Small intestine (tissue), 7 donors: ENCODE measurements at regions not wholly inside any gene's neighbourhood (a gene's known extent, or its start where the extent isn't known, plus 50 kb on each side); places are given as distances from the start of the nearest gene placed in this dataset.

Experiments
- DNase-seq, 2 donors: peaks; one replicate each; pipeline versions ENCODE4 v3.0.0 to v3.0.0-alpha.2; 2013
- FAIRE-seq: peaks from 2 replicates; lab custom pipeline; 2012; peaks lifted over from hg19 to GRCh38; lab: Jason Lieb, UNC
- H3K27ac ChIP-seq, 3 donors: one replicate each; pipeline ENCODE4 v1.5.1; 2013; ENCODE audit warnings: low read length in 2 of 3, mild to moderate bottlenecking in 2 of 3, control low read depth in 1 of 3, inconsistent platforms in 1 of 3, low read depth in 1 of 3, moderate library complexity in 1 of 3
- H3K27me3 ChIP-seq, 3 donors: one replicate each; pipeline ENCODE4 v1.6.1; 2013; ENCODE audit warnings: low read length in 3 of 3, inconsistent platforms in 1 of 3; ENCODE audit not compliant: control insufficient read depth in 3 of 3, insufficient read depth in 3 of 3
- H3K36me3 ChIP-seq, 3 donors: one replicate each; pipeline ENCODE4 v1.6.1; 2013; ENCODE audit warnings: low read length in 3 of 3, inconsistent platforms in 1 of 3, low read depth in 1 of 3, mild to moderate bottlenecking in 1 of 3, moderate library complexity in 1 of 3; ENCODE audit not compliant: control insufficient read depth in 3 of 3, insufficient read depth in 2 of 3
- H3K4me1 ChIP-seq, 3 donors: one replicate each; pipeline ENCODE4 v1.6.1; 2013; ENCODE audit warnings: low read length in 2 of 3, inconsistent platforms in 1 of 3, low read depth in 1 of 3, mild to moderate bottlenecking in 1 of 3, moderate library complexity in 1 of 3; ENCODE audit not compliant: control insufficient read depth in 3 of 3, insufficient read depth in 2 of 3
- H3K4me3 ChIP-seq, 3 donors: one replicate each; pipeline ENCODE4 v1.5.1; 2013; ENCODE audit warnings: low read length in 3 of 3, control low read depth in 1 of 3, inconsistent platforms in 1 of 3, low read depth in 1 of 3, mild to moderate bottlenecking in 1 of 3, moderate library complexity in 1 of 3
- H3K9me3 ChIP-seq, 2 donors: one replicate each; pipeline ENCODE4 v1.6.1; 2013; ENCODE audit warnings: low read depth in 1 of 2, low read length in 1 of 2; ENCODE audit not compliant: control insufficient read depth in 2 of 2, insufficient read depth in 1 of 2
- WGBS, 3 donors: extraction: QIAGEN DNeasy Blood & Tissue Kit; methylation state at CpG; one replicate each; pipeline ENCODE4 v1.1.7; 2013; 5-methylcytosine and 5-hydroxymethylcytosine counted together
- donor health status: healthy with polysubstance abuse.
- donor health status: control.
- donor health status: control.
- donor health status: Bipolar disorder and iron deficiency.
- donor health status: healthy.

DNA sequence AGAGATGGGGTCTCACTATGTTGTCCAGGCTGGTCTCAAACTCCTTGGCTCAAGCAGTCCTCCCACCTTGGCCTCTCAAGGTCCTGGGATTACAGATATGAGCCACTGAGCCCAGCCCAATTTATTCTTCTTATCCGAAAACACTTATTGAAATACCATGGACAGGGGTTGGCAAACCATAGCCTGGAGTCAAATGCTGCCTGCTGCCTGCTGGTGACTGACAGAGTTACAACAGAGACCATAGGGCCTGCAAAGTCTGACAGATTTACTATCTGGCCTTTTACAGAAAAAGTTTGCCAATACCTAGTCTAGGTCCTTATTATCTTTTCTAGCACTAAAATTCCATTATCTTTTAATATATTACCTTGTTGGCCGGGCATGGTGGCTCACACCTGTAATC lies 87.1 kb upstream of the ZNF281 start:
- no peaks in the 10 kb centered on the region for H3K36me3 ChIP-seq
- no peak overlapping the region for H3K27ac ChIP-seq
- no peaks in the 10 kb centered on the region for H3K4me1 ChIP-seq
- DNase-seq (no peak), FAIRE-seq (no peak)
- H3K9me3 ChIP-seq = peaks cover 0 to 7% of the 10 kb centered on the region in 2 donors
- H3K27me3 ChIP-seq = no peaks in the 10 kb centered on the region
- 75 to 91% (median 90%) methylated on average over 2 of the region's 2 CpGs for WGBS, 3 donors
- H3K4me3 ChIP-seq = no peak overlapping the region

DNA sequence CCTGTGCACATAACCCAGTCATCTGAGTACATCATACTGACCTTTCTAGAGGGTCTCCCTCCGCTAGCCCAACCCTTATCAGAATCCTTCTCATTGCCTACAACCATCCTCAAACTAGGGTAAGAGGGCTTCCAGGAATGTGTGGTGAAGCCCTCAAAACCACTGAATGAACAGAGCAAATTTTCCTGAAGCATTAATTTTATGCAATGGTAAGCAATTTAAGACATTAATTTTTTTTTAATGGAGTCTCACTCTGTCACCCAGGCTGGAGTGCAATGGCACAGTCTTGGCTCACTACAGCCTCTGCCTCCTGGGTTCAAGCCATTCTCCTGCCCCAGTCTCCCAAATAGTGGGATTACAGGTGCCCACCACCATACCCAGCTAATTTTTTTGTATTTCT lies 86.1 kb upstream of the ZNF281 start:
- no peak for FAIRE-seq
- no peak for DNase-seq
- H3K9me3 ChIP-seq = peaks cover 0 to 7% of the 10 kb centered on the region in 2 donors
- H3K4me3 ChIP-seq = no peak overlapping the region
- H3K4me1 ChIP-seq = no peaks in the 10 kb centered on the region
- H3K27ac ChIP-seq = no peak overlapping the region
- H3K27me3 ChIP-seq = no peaks in the 10 kb centered on the region
- H3K36me3 ChIP-seq = no peaks in the 10 kb centered on the region
- WGBS, 3 donors = 94 to 97% (median 95%) methylated on average over 1 of the region's 1 CpG

DNA sequence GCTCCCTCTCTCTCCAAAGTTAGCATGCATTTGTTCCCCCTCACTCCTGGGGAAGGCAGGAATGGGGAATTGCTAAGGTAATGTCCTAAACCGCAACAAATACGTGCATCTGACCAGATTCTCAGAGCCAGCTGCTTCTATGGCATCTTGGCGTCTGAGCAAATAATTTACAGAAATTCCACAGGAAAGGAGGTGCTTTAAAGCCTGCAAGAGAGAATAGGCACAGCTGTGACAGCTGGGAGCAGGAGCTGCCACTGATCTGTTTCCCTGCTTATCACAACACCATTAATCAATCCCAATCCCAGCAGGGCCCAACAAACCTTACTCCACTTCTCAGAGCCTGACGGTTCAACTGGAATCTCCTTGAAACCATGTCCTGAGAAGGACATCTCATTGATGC lies 83.5 kb upstream of the ZNF281 start:
- Histone ChIP-seq H3K4me1 (peaks cover 0 to 5% (median 0%) of the 10 kb centered on the region in 3 donors), H3K27ac (no peak overlapping the region), H3K9me3 (no peaks in the 10 kb centered on the region), H3K4me3 (no peak overlapping the region), H3K27me3 (no peaks in the 10 kb centered on the region), H3K36me3 (no peaks in the 10 kb centered on the region)
- FAIRE-seq (no peak), DNase-seq (no peak)
- 59 to 68% (median 65%) methylated on average over 4 of the region's 4 CpGs for WGBS, 3 donors

DNA sequence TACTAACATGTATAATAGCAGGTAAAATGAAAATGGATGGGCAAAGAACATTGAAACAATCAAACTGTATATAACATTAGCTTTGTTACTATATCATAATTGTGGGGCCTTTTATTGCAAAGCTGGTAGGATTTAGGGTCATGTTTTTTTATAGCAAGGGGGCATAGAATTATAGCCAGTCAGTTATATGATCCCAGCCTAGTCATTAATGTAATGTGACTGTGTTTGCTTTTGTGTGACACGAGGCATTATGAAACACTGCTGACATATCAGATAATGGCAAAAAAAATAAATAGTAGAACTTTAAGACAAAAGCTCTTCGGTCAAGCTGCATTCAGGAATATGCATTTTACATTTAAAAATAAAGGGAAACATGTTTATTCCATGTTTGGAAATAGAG lies 81.3 kb upstream of the ZNF281 start:
- FAIRE-seq (no peak), DNase-seq (peak in 1 of 2 donors; percentile 39)
- Histone ChIP-seq H3K4me3 (no peak overlapping the region), H3K4me1 (peaks cover 0 to 5% (median 0%) of the 10 kb centered on the region in 3 donors), H3K27ac (no peak overlapping the region), H3K36me3 (no peaks in the 10 kb centered on the region), H3K27me3 (no peaks in the 10 kb centered on the region), H3K9me3 (no peaks in the 10 kb centered on the region)
- WGBS, 3 donors = 34 to 49% (median 43%) methylated on average over 2 of the region's 2 CpGs

DNA sequence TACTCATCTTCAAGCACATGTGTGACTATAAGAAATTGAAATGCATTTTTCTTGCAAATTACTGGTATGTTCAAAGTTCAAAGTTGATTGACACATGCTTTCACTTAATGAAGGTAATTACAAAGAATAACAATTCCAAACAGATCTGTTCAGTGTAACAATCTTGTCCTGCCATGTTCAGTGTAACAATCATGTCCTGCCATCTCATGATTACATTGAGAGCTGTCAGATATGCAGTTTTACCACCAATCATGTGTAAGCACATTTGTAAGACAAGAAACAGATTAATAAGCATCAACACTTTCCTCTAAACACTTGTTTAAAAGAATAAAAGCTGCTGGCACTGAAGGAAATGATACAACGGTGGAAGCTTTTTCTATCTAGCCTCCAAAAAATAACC lies 80.3 kb upstream of the ZNF281 start:
- H3K36me3 ChIP-seq = no peaks in the 10 kb centered on the region
- no peaks in the 10 kb centered on the region for H3K9me3 ChIP-seq
- WGBS, 3 donors = 38 to 74% (median 45%) methylated on average over 1 of the region's 1 CpG
- no peak overlapping the region for H3K4me3 ChIP-seq
- H3K27me3 ChIP-seq = no peaks in the 10 kb centered on the region
- no peak overlapping the region for H3K27ac ChIP-seq
- FAIRE-seq (no peak), DNase-seq (no peak)
- peaks cover 0 to 5% (median 0%) of the 10 kb centered on the region in 3 donors for H3K4me1 ChIP-seq

DNA sequence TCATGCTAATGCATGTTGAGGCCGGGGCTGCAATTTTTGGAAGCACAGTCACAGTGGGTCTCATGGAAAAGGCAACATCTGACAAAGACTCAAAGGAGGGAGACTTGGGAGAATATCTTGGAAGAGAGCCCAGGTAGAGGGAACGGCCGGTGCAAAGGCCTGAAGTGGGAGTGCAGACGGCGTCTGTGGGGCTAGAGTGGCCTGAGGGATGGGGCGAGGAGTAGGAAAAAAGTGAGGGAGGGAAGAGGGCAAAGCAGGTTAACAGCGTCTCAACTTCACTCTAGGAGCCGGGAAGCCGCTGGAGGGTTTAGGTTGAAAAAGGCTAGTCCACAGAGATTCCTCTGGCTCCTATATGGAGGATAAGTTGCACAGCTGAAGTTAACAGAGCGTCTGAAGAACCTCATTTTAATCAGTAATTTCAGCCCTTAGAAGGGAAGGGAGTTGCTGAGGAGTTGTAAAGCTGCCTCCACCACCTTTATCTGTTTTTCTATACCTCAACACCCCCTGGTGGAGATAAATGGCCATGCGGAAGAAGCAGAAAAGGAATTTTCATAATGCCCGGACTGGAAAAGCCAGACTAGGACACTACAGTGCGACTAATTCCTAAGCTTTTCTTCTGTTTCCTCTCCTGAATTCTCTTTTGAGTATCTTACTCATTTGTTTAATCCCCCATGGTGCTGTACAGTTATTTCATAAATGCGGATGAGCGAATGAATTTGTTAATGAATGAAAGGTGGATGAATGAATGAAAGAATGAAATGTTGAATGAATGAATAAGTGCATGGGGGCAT lies 78.7 kb upstream of the ZNF281 start:
- Histone ChIP-seq H3K4me1 (peaks cover 0 to 5% (median 0%) of the 10 kb centered on the region in 3 donors), H3K27ac (no peak overlapping the region), H3K9me3 (no peaks in the 10 kb centered on the region), H3K27me3 (no peaks in the 10 kb centered on the region), H3K36me3 (no peaks in the 10 kb centered on the region), H3K4me3 (no peak overlapping the region)
- DNase-seq (peak; percentile 82 to 83), FAIRE-seq (no peak)
- WGBS, 3 donors = 16 to 29% (median 25%) methylated on average over 15 of the region's 15 CpGs

DNA sequence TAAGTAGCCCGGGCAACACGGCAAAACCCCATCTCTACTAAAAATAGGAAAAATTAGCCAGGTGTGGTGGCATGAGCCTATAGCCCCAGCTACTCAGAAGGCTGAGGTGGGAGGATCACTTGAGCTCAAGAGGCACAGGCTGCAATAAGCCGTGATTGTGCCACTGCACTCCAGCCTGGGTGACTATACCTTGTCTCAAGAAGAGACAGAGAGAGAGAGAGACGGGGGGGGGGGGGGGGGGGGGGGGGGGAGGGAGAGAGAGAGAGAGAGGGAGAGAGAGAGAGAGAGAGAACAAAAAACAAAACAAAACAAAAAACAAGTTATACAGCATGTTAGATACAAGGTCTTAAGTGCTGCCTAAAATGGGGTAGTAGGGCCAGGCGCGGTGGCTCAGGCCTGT lies 77.8 kb upstream of the ZNF281 start:
- no peak for FAIRE-seq
- Histone ChIP-seq H3K4me3 (no peak overlapping the region), H3K27me3 (no peaks in the 10 kb centered on the region), H3K4me1 (peaks cover 0 to 5% (median 0%) of the 10 kb centered on the region in 3 donors), H3K27ac (no peak overlapping the region), H3K9me3 (no peaks in the 10 kb centered on the region), H3K36me3 (no peaks in the 10 kb centered on the region)
- WGBS, 3 donors = 85 to 91% (median 89%) methylated on average over 5 of the region's 6 CpGs
- DNase-seq = no peak

DNA sequence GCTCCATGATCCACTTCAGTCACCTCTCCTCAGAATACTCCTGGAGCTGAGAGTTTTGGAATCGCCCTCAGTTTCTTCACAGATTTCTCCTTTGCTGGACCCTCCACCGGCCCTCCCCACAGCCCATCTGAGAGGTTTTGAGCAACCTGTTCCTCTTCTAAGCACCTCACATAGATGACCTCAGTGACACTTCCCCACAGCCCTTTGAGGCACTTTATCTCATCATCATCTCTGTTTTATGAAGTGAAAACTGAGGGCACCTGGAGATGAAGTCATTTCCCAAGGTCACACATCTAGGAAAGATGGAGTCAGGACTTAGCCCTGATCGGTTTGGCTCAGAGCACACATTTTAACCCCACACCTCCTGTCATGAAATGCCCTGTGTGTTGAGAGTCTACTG lies 76.8 kb upstream of the ZNF281 start:
- Histone ChIP-seq H3K27me3 (no peaks in the 10 kb centered on the region), H3K4me1 (peaks cover 0 to 5% (median 0%) of the 10 kb centered on the region in 3 donors), H3K27ac (no peak overlapping the region), H3K4me3 (no peak overlapping the region), H3K9me3 (no peaks in the 10 kb centered on the region), H3K36me3 (no peaks in the 10 kb centered on the region)
- no peak for FAIRE-seq
- 66 to 72% (median 66%) methylated on average over 3 of the region's 3 CpGs for WGBS, 3 donors
- no peak for DNase-seq
